Osteoblast (primary cell): ENCODE measurements at regions not wholly inside any gene's neighbourhood (a gene's known extent, or its start where the extent isn't known, plus 50 kb on each side); places are given as distances from the start of the nearest gene placed in this dataset.

ENCODE experiments used
- DNase-seq: peaks from one replicate; pipeline ENCODE4 v3.0.0; 2011; ENCODE audit warnings: low spot score, mixed read lengths; ENCODE audit not compliant: insufficient read length; ENCODE audit errors: missing footprints
- H2AFZ ChIP-seq: 2 replicates; pipeline ENCODE4 v1.6.0; 2011; ENCODE audit warnings: mild to moderate bottlenecking, low read length
- H3K27ac ChIP-seq: 2 replicates; pipeline ENCODE4 v1.5.1; 2011; ENCODE audit warnings: mild to moderate bottlenecking, low read depth, low read length, moderate library complexity
- H3K27me3 ChIP-seq: 2 replicates; pipeline ENCODE4 v1.6.0; 2012; ENCODE audit warnings: mild to moderate bottlenecking, control low read depth, inconsistent platforms, low read length, moderate library complexity; ENCODE audit not compliant: insufficient read depth
- H3K36me3 ChIP-seq: 2 replicates; pipeline ENCODE4 v1.5.1; 2011; ENCODE audit warnings: mild to moderate bottlenecking, low read length, control low read depth, moderate library complexity; ENCODE audit not compliant: insufficient read depth
- H3K4me1 ChIP-seq: 2 replicates; pipeline ENCODE4 v1.5.1; 2011; ENCODE audit warnings: mild to moderate bottlenecking, low read length, control low read depth, moderate library complexity; ENCODE audit not compliant: insufficient read depth
- H3K4me2 ChIP-seq: 2 replicates; pipeline ENCODE4 v1.6.0; 2011; ENCODE audit warnings: mild to moderate bottlenecking, low read length; ENCODE audit not compliant: insufficient read depth
- H3K4me3 ChIP-seq: fragments of 200-600 bp; sonication (generic); 3 replicates; pipeline ENCODE4 v1.5.1; 2012; ENCODE audit warnings: mild to moderate bottlenecking, low read length, inconsistent platforms; ENCODE audit not compliant: insufficient read depth
- H3K79me2 ChIP-seq: 2 replicates; pipeline ENCODE4 v1.6.0; 2012; ENCODE audit warnings: mild to moderate bottlenecking, low read length, control low read depth, inconsistent platforms; ENCODE audit not compliant: insufficient read depth
- H3K9me3 ChIP-seq: 2 replicates; pipeline ENCODE4 v1.5.1; 2011; ENCODE audit warnings: low read depth, low read length, control low read depth
- H4K20me1 ChIP-seq: 2 replicates; pipeline ENCODE4 v1.6.0; 2012; ENCODE audit warnings: mild to moderate bottlenecking, low read length, control low read depth; ENCODE audit not compliant: insufficient read depth
- CTCF ChIP-seq: IDR thresholded peaks from 2 replicates; pipeline ENCODE4 v1.5.1; 2011; ENCODE audit warnings: mild to moderate bottlenecking, low read depth, low read length, moderate library complexity; ENCODE audit errors: extremely low read depth

GRCh38 chr10:131014271-131014670 is 297.2 kb downstream of the TCERG1L start:
- Histone ChIP-seq H3K36me3 (no peaks in the 10 kb centered on the region), H3K79me2 (no peaks in the 10 kb centered on the region), H2AFZ (no peak overlapping the region), H3K4me1 (no peaks in the 10 kb centered on the region), H3K9me3 (peaks cover 2% of the 10 kb centered on the region), H3K4me3 (no peak overlapping the region), H3K4me2 (no peak overlapping the region), H3K27ac (no peak overlapping the region), H4K20me1 (no peaks in the 10 kb centered on the region), H3K27me3 (no peaks in the 10 kb centered on the region)
- no peak for DNase-seq
- no peak for TF ChIP-seq CTCF

DNA sequence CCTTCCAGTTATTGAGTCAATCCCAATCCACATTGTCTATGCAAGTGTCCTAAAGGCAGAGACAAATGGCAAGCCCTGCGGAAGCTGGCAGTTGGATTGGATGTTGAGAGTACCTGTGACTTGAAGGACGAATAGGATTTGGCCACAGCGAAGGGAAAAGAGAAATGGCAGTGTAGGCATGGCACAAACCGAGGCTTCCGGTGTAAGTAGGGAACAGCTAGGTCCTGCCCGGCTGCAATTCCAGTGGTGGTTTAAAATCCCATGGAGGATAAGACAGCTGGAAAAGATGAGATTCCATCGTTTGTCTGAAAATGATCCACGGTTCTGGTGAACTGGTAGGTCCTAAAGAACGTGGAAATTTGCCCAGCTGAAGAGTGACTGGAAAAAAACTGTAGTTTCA is 296.2 kb downstream of the TCERG1L start:
- Histone ChIP-seq H3K4me3 (no peak overlapping the region), H4K20me1 (no peaks in the 10 kb centered on the region), H3K4me2 (no peak overlapping the region), H3K27me3 (no peaks in the 10 kb centered on the region), H3K36me3 (no peaks in the 10 kb centered on the region), H2AFZ (no peak overlapping the region), H3K27ac (no peak overlapping the region), H3K79me2 (no peaks in the 10 kb centered on the region), H3K9me3 (peaks cover 2% of the 10 kb centered on the region), H3K4me1 (no peaks in the 10 kb centered on the region)
- no peak for TF ChIP-seq CTCF
- no peak for DNase-seq

DNA sequence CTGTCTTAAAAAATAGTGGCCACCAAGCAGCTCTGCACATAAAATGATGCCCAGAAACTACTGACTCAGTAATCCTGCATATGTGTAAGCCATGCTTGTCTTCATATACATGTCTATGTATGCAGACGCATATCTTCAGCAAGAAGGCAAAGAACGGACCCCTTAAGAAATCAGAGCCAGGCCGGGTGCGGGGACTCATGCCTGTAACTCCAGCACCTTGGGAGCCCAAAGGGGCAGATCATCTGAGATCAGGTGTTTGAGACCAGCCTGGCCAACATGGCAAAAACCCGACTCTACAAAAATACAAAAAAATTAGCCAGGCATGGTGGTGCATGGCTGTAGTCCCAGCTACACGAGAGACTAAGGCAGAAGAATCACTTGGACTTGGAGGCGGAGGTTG is 295.0 kb downstream of the TCERG1L start:
- H3K4me3 ChIP-seq, result no peak overlapping the region
- no peaks in the 10 kb centered on the region for H3K4me1 ChIP-seq
- no peak overlapping the region for H2AFZ ChIP-seq
- H3K27ac ChIP-seq, result no peak overlapping the region
- DNase-seq, result no peak
- peaks cover 2% of the 10 kb centered on the region for H3K9me3 ChIP-seq
- no peaks in the 10 kb centered on the region for H3K79me2 ChIP-seq
- H3K4me2 ChIP-seq, result no peak overlapping the region
- no peaks in the 10 kb centered on the region for H4K20me1 ChIP-seq
- TF ChIP-seq CTCF, result no peak
- no peaks in the 10 kb centered on the region for H3K36me3 ChIP-seq
- H3K27me3 ChIP-seq, result no peaks in the 10 kb centered on the region

- no peaks in the 10 kb centered on the region for H4K20me1 ChIP-seq
- H3K9me3 ChIP-seq, result peaks cover 4% of the 10 kb centered on the region
- H2AFZ ChIP-seq, result no peak overlapping the region
- no peak for DNase-seq
- H3K27me3 ChIP-seq, result no peaks in the 10 kb centered on the region
- no peaks in the 10 kb centered on the region for H3K79me2 ChIP-seq
- no peaks in the 10 kb centered on the region for H3K4me1 ChIP-seq
- H3K27ac ChIP-seq, result no peak overlapping the region
- no peak overlapping the region for H3K4me2 ChIP-seq
- no peak for TF ChIP-seq CTCF
- no peak overlapping the region for H3K4me3 ChIP-seq
- no peaks in the 10 kb centered on the region for H3K36me3 ChIP-seq
Observed at GRCh38 chr10:131017566-131018285, 293.8 kb downstream of the TCERG1L start.
